GM19328 (cell line): ENCODE measurements at regions not wholly inside any gene's neighbourhood (a gene's known extent, or its start where the extent isn't known, plus 50 kb on each side); places are given as distances from the start of the nearest gene placed in this dataset.
"Not testable (repeated sequence)": the region's sequence is repeated elsewhere in the genome, so short reads cannot be mapped to it uniquely, and the experiment has no call there.

Experiments
- ATAC-seq: cut with Tn5 transposase; IDR thresholded peaks from one replicate; pipeline ENCODE4 v1.9.1; 2021; ENCODE audit warnings: mild to moderate bottlenecking, moderate library complexity; ENCODE audit not compliant: unreplicated experiment

- no peak for ATAC-seq
Measured at GRCh38 chr4:63316633-63317032, 1092.6 kb downstream of the TECRL start.

DNA sequence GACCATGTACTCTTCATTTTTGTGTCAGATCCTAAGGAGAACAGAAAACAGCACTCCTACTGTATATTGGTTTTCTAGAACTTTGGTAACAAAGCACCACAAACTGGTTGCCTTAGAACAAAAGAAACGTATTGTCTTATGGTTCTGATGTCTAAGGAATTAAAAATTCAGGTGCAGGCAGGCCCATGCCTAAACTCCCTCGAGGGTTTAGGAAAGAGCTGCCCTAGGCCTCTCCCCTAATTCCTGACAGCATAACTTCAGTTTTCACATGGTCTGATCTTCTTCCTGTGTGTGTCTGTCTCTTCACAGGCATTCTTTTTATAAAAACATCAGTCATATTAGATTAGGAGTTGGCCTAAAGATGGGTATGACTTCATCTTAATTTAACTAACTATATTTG, 1093.6 kb downstream of the TECRL start:
- ATAC-seq: no peak

- ATAC-seq: no peak
Measured at GRCh38 chr4:63308697-63309096, 1100.6 kb downstream of the TECRL start.

DNA sequence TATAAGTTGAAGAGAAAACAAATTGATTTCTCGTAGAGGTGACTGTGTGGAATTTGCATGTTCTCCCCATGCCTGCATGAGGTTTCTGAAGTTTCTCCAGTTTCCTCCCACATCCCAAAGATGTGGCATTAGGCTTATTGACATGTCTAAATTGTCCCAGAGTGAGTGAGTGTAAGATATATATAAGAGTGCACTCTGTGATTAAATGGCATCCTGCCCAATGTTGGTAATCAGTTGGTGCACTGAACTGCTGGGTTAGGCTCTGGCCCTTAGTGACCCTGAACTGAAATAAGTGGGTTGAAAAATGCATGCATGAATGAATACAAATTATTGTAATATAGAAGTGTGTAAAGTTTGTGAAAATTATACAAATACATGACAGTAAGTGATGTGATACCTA, 1106.5 kb downstream of the TECRL start:
- ATAC-seq: no peak

DNA sequence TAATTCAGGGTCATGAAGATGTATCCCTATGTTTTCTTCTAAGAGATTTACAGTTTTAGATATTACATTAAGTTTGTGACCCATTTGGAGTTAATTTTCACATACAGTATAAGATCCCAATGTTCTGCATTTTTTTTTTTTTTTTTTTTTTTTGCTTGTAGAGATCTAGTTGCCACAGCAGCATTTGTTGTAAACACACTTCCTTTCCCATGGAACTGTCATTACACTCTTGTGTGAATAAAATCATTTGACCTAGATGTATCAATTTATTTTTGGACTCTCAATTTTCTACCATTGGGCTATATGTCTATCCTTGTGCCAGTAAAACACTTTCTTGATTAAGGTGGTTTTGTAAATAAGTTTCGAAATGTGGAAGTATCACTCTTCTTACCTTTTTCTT, 1107.2 kb downstream of the TECRL start:
- ATAC-seq: no peak

- ATAC-seq: no peak
Measured at GRCh38 chr4:63296773-63297172, 1112.5 kb downstream of the TECRL start.

DNA sequence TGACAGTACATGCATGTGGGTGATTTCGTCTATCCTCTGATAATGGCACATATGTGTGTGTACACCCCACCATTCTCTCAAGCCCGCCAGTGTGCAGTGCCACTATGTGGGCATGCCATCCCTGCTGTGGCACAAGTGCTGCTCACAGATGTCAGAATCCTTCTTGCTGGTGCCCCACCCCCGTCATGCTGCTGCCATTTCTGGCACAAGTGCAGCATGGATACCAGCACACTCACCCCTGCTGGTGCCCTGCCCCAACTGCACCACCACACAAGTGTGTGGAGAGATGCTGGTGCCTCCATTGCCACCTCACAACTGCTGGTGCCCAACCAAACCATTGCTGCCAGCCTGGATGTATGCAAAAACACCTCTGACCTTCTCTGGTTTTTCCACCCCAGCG, 1133.8 kb downstream of the TECRL start:
- ATAC-seq: no peak

DNA sequence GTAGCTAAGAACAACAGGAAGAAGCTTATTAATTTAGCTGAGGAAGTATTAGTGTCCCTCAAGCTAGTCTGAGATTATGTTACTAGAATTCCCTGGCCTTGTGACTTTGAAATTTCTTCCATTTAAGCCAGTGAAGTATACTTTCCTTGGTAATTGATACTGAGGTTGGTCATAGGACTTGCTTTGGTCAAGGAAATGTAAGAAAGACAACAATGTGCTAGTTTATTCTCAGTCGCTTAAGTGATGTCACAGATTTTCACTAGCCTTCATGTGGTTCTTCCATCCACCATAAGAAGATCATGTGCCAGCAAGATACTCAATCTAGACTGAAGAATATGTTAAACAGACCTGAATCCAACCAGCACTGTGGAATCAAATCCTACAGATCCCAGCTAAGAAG, 1140.1 kb downstream of the TECRL start:
- ATAC-seq: no peak

DNA sequence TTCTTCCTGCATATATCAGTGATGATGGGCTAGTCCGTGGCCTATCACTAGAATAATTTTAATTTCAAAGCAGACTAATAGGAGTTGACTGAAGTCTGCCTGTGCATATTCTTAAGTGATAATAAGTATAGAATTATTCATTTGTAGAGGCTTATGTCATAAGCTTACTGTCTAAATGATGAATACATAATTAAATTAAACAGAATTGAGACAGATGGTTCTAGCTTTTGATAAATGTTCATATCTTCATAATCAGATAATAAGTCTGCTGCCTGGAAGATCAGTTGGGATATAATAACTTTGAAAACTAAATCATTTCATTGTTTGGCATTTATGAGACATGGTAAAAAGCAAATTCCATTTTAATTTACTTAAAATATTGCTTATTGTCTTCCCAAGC, 1175.6 kb downstream of the TECRL start:
- no peak for ATAC-seq

- ATAC-seq: no peak
Measured at GRCh38 chr4:63232058-63232457, 1177.2 kb downstream of the TECRL start.

DNA sequence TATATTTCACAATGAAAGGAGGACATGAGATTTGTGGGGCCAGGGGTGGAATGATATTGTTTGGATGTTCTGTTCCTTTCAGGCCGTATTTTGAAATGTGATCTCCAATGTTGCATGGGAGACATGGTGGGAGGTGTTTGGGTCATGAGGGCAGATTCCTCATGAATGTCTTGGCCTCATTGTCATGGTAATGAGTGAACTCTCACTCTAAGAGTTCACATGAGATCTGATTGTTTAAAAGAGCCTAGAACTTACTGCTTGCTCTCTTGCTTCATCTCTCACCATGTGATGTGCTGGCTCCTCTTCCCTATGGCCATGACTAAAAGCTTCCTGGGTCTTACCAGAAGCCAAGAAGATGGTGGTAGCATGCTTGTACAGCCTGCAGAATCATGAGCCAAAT, 1183.0 kb downstream of the TECRL start:
- no peak for ATAC-seq

DNA sequence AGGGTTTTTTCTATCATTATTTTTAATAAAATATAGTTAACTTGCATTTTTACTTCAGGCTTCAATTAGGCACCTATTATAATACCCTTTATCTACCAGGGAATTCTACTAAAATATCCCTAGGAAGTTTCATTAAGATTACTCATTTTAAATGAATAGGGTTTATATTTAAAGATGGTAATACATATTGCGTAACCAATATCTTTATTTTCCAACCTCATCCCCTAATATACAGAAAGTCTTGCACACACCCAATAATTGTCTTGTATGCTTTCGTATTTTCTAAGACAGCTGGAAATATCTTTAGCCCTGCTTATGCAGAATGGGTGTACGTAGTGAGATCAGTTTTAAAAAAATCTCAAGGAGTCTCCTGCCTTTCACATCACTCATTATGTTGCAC, 1186.8 kb downstream of the TECRL start:
- no peak for ATAC-seq

GRCh38 chr4:63221477-63221876, 1187.8 kb downstream of the TECRL start:
- no peak for ATAC-seq

DNA sequence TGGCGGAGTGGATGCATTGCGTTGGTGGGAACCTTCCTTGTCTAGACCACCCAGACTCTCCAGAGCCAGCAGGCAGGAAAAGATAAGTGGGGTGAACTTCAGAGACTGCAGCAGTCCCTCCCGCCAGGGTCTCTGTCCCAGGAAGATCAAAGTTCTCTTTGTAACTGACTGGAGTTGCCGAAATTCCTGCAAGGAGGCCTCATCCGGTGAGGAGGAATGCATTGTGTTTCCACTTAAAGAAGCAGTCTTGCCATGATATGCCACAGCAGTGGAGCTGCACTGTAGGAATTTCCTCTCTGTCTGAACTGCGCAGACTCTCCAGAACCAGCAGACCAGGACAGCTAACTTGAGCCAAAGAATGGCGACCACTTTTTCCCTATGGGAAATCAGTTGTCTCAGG, 1190.4 kb downstream of the TECRL start:
- no peak for ATAC-seq

GRCh38 chr4:63214076-63214475, 1195.2 kb downstream of the TECRL start:
- no peak for ATAC-seq

DNA sequence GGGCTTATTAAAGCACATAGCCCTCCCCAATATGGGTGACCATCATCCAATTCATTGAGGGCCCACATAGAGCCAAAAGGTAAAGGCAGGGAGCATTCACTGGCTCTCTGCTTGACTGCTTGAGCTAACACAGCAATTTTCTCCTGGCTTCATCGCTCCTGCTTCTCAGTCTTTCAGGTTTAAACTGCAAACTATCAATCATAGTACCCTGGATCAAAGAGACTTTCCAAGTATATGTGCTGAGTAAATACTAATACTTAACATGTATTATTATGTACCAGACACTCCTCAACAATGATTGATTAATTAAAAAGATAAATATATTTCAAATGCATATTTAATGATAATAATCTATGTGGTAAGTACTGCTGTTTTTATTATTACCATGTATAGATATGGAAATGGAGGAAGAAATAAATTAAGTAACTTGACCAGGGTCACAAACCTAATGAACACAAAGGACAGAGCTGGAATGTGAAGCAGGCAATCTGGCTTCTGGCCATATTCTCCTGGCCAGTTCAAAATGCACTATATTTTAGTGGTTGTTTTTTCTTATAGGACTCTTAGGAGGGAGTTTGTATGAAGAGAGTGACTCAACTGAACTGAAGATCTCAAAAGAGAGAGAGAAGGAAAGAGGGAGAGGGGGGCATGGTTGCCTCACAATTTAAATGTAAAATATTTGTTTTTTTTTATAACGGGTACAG, 1197.3 kb downstream of the TECRL start:
- ATAC-seq: no peak

- no peak for ATAC-seq
Measured at GRCh38 chr4:63211375-63211774, 1197.9 kb downstream of the TECRL start.

- ATAC-seq: not testable (repeated sequence)
Measured at GRCh38 chr4:63193029-63193428, 1216.2 kb downstream of the TECRL start.

- ATAC-seq: no peak
Measured at GRCh38 chr4:63171341-63171740, 1237.9 kb downstream of the TECRL start.

- no peak for ATAC-seq
Measured at GRCh38 chr4:63170923-63171322, 1238.3 kb downstream of the TECRL start.

DNA sequence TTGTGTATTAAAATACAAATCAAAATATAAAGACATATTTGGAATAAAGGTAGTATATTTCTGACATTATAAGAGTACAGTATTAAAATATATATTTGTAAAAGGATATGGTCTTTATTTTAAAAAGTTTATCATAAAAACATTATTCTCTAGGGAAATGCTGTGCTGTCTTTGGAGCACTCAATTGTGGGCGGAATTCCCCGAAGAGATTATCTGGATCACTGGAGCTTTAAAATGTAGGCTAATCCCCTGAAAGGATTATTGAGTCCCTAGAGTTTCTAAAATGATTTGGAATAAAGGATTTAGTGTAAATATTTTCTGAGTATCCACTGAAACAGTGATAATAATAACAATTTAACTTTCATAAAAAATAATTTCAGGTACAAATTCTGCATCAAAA, 1239.4 kb downstream of the TECRL start:
- ATAC-seq: no peak

GRCh38 chr4:63155561-63155960, 1253.7 kb downstream of the TECRL start:
- ATAC-seq: no peak

GRCh38 chr4:63123441-63123840, 1285.8 kb downstream of the TECRL start:
- ATAC-seq: no peak
